ENCODE measurements at regions not wholly inside any gene's neighbourhood (a gene's known extent, or its start where the extent isn't known, plus 50 kb on each side); places are given as distances from the start of the nearest gene placed in this dataset.
A peak's percentile ranks its signal among the peaks of the same experiment; 100 is the strongest.

- ATAC-seq = peak in 3 of 4 donors; percentile 34 to 55 (median 47)
- 33 to 47% (median 35%) methylated on average over 3 of the region's 3 CpGs for WGBS, 4 donors
- H3K36me3 ChIP-seq = no peaks in the 10 kb centered on the region
- intact Hi-C loops (cut with DNase I) = loop anchor here in 2 of 10 donors (5.0 to 10.0 kb wide), 2 partner anchors 52 to 56 kb away; no protein-coding TSS in a partner anchor
- H3K27me3 ChIP-seq = peaks cover 0 to 5% (median 0%) of the 10 kb centered on the region in 9 donors
- no peak overlapping the region for H3K27ac ChIP-seq
- TF ChIP-seq, protein P1, sequence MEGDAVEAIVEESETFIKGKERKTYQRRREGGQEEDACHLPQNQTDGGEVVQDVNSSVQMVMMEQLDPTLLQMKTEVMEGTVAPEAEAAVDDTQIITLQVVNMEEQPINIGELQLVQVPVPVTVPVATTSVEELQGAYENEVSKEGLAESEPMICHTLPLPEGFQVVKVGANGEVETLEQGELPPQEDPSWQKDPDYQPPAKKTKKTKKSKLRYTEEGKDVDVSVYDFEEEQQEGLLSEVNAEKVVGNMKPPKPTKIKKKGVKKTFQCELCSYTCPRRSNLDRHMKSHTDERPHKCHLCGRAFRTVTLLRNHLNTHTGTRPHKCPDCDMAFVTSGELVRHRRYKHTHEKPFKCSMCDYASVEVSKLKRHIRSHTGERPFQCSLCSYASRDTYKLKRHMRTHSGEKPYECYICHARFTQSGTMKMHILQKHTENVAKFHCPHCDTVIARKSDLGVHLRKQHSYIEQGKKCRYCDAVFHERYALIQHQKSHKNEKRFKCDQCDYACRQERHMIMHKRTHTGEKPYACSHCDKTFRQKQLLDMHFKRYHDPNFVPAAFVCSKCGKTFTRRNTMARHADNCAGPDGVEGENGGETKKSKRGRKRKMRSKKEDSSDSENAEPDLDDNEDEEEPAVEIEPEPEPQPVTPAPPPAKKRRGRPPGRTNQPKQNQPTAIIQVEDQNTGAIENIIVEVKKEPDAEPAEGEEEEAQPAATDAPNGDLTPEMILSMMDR (IDR thresholded peaks at IDR 0.05) = no peak
- no peaks in the 10 kb centered on the region for H3K9me3 ChIP-seq
- no peak overlapping the region for H3K4me3 ChIP-seq
- H3K4me1 ChIP-seq = no peaks in the 10 kb centered on the region
- peak; percentile 32 to 62 (median 55) for DNase-seq
Measured at GRCh38 chr9:7549249-7549648, 250.3 kb downstream of the DMAC1 start.

DNA sequence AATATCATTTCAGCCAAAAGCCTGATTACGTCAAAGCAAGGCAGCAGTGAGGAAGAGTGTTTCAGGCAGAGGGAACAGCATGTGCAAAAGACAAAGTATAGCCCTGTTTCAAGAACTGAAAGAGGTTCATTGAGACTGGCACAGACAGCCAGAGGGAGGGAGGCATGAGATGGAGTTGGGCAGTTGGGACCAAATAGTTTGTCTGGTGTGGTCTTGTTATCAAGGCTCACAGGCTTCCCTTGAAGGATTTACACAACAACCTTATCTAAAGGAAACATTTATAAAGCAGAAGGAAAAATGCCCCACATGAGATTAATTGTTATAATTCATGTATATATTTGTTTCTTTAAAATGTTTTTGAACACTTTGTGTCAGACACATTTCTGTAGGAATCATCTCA lies 253.3 kb downstream of the DMAC1 start:
- DNase-seq (no peak), ATAC-seq (no peak)
- peaks cover 0 to 5% (median 0%) of the 10 kb centered on the region in 9 donors for H3K27me3 ChIP-seq
- 0 to 84% (median 42%) methylated on average over 1 of the region's 1 CpG for WGBS, 4 donors
- no peak overlapping the region for H3K4me3 ChIP-seq
- TF ChIP-seq, protein P1 (IDR thresholded peaks at IDR 0.05) = no peak
- TF ChIP-seq POLR2A (IDR thresholded peaks at IDR 0.05) = no peak
- H3K36me3 ChIP-seq = no peaks in the 10 kb centered on the region
- intact Hi-C loops (cut with DNase I) = loop anchor here in 2 of 10 donors (5.0 to 10.0 kb wide), 2 partner anchors 49 to 59 kb away; no protein-coding TSS in a partner anchor
- H3K9me3 ChIP-seq = no peaks in the 10 kb centered on the region
- H3K27ac ChIP-seq = no peak overlapping the region
- H3K4me1 ChIP-seq = no peaks in the 10 kb centered on the region

DNA sequence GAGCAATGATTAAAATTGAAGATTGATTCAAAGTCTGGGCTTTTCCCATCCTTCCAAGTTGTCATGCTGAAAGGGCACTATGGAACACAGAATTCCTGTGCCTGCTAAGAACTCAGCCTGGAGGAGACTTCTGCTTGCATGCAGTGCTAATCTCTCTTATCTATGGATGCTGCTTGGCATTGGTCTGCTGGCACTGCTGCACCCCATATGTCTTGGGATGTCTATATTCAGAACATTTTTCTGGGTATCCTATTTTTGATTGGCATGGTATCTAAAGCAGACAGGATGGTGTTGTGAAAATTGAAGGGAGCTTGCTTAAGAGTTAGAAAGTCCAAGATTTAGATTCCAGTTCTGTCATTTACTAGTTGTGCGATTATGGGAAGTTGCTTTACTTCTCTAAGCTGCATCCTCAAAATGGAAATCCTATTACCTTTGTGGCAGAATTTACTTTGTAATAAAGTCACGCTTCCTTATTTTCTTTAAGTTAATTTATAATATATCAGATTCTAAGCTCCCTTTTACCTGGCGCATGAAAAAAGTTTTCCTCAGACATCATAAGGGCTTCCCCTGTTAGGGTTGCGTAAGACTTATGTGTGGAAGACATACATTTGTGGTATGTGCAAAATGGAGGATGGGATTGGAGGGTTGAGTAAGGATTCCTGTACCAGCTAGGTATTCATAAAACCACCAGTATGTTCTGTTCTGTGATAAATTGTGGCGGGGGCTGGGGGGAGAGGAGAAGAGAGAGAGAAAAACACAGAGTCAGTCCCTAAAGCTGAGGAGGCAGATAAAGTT lies 254.0 kb downstream of the DMAC1 start:
- ATAC-seq (no peak), DNase-seq (no peak)
- H3K36me3 ChIP-seq = no peaks in the 10 kb centered on the region
- no peaks in the 10 kb centered on the region for H3K9me3 ChIP-seq
- H3K4me1 ChIP-seq = no peaks in the 10 kb centered on the region
- peaks cover 0 to 5% (median 0%) of the 10 kb centered on the region in 9 donors for H3K27me3 ChIP-seq
- no peak overlapping the region for H3K4me3 ChIP-seq
- H3K27ac ChIP-seq = no peak overlapping the region
- intact Hi-C loops (cut with DNase I) = loop anchor here in 2 of 10 donors (5.0 to 10.0 kb wide), 2 partner anchors 48 to 59 kb away; no protein-coding TSS in a partner anchor
- TF ChIP-seq POLR2A (IDR thresholded peaks at IDR 0.05) = no peak
- TF ChIP-seq, protein P1 (IDR thresholded peaks at IDR 0.05) = no peak
- WGBS, 4 donors = 95 to 97% (median 96%) methylated on average over 5 of the region's 5 CpGs

GRCh38 chr9:7542693-7543092 lies 256.9 kb downstream of the DMAC1 start:
- Histone ChIP-seq H3K9me3 (no peaks in the 10 kb centered on the region), H3K4me1 (no peaks in the 10 kb centered on the region), H3K36me3 (no peaks in the 10 kb centered on the region), H3K27ac (no peak overlapping the region), H3K4me3 (no peak overlapping the region), H3K27me3 (peaks cover 0 to 5% (median 0%) of the 10 kb centered on the region in 9 donors)
- ATAC-seq (no peak), DNase-seq (no peak)
- TF ChIP-seq, protein P1 (IDR thresholded peaks at IDR 0.05) = no peak
- TF ChIP-seq POLR2A (IDR thresholded peaks at IDR 0.05) = no peak
- intact Hi-C loops (cut with DNase I) = loop anchor here in 1 of 10 donors (10.0 kb wide), 1 partner anchor 62 kb away; no protein-coding TSS in a partner anchor
- 80 to 83% (median 81%) methylated on average over 4 of the region's 4 CpGs for WGBS, 4 donors

Measured in heart left ventricle (tissue), 16 donors.